ENCODE measurements at regions not wholly inside any gene's neighbourhood (a gene's known extent, or its start where the extent isn't known, plus 50 kb on each side); places are given as distances from the start of the nearest gene placed in this dataset.

GRCh38 chr6:170137176-170137891 lies 153.5 kb downstream of the DLL1 start:
- TF ChIP-seq EZH2 (IDR thresholded peaks at IDR 0.05; ENCODE audit: insufficient read depth, poor library complexity, severe bottlenecking) = no peak
- TF ChIP-seq EZH2phosphoT487 (IDR thresholded peaks at IDR 0.05; ENCODE audit: insufficient read depth, low read depth) = no peak
